ENCODE measurements at regions not wholly inside any gene's neighbourhood (a gene's known extent, or its start where the extent isn't known, plus 50 kb on each side); places are given as distances from the start of the nearest gene placed in this dataset.
"Not testable (repeated sequence)": the region's sequence is repeated elsewhere in the genome, so short reads cannot be mapped to it uniquely, and the experiment has no call there.

GRCh38 chr15:99464137-99464536, 101.6 kb upstream of the MEF2A start:
- no peak for TF ChIP-seq CTCF (conservative IDR thresholded peaks at IDR 0.05; ENCODE audit: low read depth, low read length)
- no peak overlapping the region for H3K4me3 ChIP-seq (ENCODE audit: low read depth, low read length)
- no peak for DNase-seq (ENCODE audit: low read depth)

- TF ChIP-seq CTCF (conservative IDR thresholded peaks at IDR 0.05; ENCODE audit: low read depth, low read length): no peak
- no peak overlapping the region for H3K4me3 ChIP-seq (ENCODE audit: low read depth, low read length)
- no peak for DNase-seq (ENCODE audit: low read depth)
These were observed 99.0 kb upstream of the MEF2A start for GRCh38 chr15:99466701-99467337.

GRCh38 chr15:99467338-99467720, 98.5 kb upstream of the MEF2A start:
- no peak overlapping the region for H3K4me3 ChIP-seq (ENCODE audit: low read depth, low read length)
- TF ChIP-seq CTCF (conservative IDR thresholded peaks at IDR 0.05; ENCODE audit: low read depth, low read length): no peak
- DNase-seq (ENCODE audit: low read depth): no peak

GRCh38 chr15:99467853-99468464, 97.8 kb upstream of the MEF2A start:
- TF ChIP-seq CTCF (conservative IDR thresholded peaks at IDR 0.05; ENCODE audit: low read depth, low read length): no peak
- no peak for DNase-seq (ENCODE audit: low read depth)
- H3K4me3 ChIP-seq (ENCODE audit: low read depth, low read length): no peak overlapping the region

GRCh38 chr15:99470204-99470603, 95.6 kb upstream of the MEF2A start:
- H3K4me3 ChIP-seq (ENCODE audit: low read depth, low read length); DNase-seq (ENCODE audit: low read depth): not testable (repeated sequence)

GRCh38 chr15:99472416-99473145, 93.2 kb upstream of the MEF2A start:
- H3K4me3 ChIP-seq (ENCODE audit: low read depth, low read length): no peak overlapping the region
- no peak for TF ChIP-seq CTCF (conservative IDR thresholded peaks at IDR 0.05; ENCODE audit: low read depth, low read length)
- DNase-seq (ENCODE audit: low read depth): no peak

GRCh38 chr15:99473981-99474906, 91.5 kb upstream of the MEF2A start:
- DNase-seq (ENCODE audit: low read depth): no peak
- TF ChIP-seq CTCF (conservative IDR thresholded peaks at IDR 0.05; ENCODE audit: low read depth, low read length): no peak
- H3K4me3 ChIP-seq (ENCODE audit: low read depth, low read length): no peak overlapping the region
